ACHN (cell line): ENCODE measurements at regions not wholly inside any gene's neighbourhood (a gene's known extent, or its start where the extent isn't known, plus 50 kb on each side); places are given as distances from the start of the nearest gene placed in this dataset.

Experiments used
- DNase-seq: peaks from one replicate; pipeline ENCODE4 v3.0.0-alpha.2; 2015
- in situ Hi-C: cut with HindIII; loops from 2 replicates; pipeline ENCODE4 v1.10.0; 2017; ENCODE audit warnings: low sequenced_read_pairs, low pct_ligation_motif_present, low pct_unique_long_range_greater_than_20kb

DNA sequence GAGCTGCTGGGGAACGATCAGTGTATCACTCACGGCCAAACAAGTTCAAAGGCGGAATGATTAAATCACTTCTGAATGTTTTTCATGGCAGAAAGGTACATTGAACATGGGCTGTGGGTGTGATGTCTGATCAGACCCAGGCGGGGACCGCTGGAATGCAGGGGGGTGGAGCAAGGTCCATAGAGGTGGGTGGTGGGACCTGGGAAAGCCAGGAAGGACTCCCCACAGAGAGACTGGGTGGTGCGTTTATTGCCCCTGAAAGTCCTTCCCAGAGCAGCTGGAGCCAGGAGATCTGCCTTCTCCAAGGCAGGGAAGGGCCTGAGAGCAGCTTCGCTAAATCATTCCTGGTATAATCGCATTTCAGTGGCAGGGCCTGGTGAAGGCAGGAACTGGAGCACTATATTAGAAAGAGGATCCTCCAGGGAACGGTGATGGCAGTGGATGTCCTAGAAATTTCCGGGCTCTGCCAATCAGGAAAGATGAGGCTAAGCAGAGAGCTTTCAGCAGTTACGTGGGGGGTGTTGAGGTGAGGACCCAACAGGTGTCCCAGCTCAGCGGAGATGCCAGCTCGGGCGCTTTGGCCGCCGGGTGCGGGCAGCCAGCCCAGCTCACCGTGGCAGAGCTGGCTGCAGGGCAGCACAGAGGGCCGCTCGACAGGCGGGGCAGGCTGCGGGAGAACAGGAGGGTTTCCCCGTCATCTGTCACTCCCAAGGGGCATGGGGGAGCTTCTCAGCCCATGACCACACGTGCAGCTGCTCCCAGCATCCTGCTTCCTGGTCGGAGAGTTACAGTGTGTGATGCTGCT lies 271.7 kb downstream of the CTTN start:
- in situ Hi-C loops = no loop called here
- no peak for DNase-seq

DNA sequence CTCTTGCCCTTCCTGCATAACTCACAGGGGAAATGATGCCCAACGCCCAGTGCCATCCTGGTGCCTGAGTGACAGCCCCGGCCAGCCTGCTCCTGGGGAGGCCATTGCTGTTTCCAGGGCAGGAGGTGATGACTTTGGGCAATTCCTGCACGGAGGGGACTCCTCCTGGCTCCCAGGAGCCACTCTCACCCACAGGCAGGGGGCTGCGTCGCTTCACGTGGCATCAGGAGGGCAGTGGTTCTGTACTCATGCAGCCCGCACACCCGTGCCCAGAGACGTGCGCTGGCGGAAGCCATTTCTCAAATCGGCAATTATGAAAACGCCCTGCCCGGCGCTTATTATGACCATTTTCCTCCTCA lies 272.3 kb downstream of the CTTN start:
- in situ Hi-C loops = no loop called here
- DNase-seq = no peak

DNA sequence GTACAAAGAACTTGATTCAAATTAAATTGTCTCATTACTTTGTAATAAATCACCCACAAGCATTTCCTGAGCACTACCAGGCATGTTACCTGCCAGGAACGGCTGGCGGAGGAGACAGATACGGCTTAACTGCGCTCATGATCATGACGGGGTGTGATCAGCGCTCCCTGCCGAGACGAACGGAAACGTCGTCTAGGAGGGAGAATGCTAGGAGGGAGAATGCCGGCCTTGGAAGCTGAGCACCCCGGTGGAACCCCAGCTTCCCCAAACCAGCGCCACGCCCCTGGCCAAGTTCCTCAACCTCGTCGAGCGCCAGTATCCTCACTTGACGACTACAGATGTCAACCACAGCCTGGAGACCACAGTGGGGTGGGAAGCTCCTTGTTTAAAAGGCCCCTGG lies 272.8 kb downstream of the CTTN start:
- in situ Hi-C loops = no loop called here
- DNase-seq = no peak

DNA sequence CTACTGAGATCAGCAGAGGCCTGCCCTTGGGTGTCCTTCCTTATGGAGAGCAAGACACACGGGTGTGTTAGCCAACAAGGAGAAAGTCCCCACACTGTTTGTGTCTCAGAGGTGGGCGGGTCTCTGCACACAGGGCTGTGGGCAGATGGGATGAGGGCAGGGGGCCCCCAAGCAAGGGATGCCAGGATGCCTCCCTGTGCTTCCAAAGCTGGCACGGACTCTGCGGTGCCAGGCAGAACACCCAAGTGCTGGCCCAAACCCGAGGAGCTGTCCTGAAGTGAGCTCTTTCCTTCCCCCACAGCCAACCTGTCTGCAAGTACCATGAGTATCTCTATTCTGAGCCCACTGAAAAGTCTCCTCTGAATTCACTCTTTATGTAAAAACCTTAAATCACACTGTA lies 273.3 kb downstream of the CTTN start:
- no peak for DNase-seq

DNA sequence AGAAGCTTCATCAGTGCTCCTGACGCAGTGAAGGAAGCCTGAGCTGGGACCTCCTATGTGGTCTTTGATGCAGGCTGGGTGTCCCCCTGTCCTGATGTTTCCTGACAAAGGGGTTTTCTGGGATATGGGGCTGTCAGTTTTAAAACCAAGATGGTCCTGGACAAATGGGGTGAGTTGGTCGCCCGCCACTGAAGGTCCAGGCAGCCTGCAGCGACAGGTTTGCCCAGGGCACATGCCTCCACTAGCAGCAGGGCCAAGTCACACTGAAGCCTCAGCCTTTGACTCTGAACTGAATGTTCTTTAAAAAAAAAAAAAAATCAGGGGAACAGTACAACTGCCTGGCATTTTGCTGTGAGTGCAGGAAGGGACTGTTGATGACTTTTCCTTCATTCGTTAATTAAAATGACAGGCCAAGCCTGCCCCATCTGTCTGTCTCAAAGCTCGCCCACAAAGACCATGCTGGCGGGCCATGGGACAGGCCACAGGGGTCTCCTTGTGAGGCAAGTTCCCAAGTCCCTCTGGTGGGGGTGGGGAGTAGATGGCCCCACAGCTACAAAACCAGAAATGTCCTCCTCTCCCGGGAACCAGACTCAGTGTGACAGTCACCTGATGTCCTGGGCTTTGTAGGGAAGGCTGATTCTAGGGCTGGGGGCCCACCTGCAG lies 274.8 kb downstream of the CTTN start:
- in situ Hi-C loops = no loop called here
- DNase-seq = no peak

More for the DNA sequence above, 273.3 kb downstream of the CTTN start:
- in situ Hi-C loops = no loop called here

DNA sequence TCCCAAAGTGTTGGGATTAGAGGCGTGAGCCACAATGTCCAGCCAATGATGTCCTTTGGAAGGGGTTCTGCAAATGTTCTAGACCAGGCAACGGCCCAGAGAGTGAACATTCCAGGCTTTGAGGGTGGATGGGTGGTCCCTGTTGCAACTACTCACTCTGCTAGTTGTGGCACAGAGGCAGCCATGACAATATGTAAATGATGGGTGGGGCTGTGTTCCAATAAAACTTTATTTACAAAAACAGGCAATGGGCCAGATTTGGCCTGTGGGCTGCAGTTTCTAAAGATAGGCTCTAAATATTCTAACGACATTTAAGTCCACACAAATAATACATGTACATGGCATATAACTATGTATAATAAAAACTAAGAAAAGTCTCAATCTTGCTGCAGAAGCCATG lies 276.3 kb downstream of the CTTN start:
- in situ Hi-C loops = no loop called here
- DNase-seq = no peak

DNA sequence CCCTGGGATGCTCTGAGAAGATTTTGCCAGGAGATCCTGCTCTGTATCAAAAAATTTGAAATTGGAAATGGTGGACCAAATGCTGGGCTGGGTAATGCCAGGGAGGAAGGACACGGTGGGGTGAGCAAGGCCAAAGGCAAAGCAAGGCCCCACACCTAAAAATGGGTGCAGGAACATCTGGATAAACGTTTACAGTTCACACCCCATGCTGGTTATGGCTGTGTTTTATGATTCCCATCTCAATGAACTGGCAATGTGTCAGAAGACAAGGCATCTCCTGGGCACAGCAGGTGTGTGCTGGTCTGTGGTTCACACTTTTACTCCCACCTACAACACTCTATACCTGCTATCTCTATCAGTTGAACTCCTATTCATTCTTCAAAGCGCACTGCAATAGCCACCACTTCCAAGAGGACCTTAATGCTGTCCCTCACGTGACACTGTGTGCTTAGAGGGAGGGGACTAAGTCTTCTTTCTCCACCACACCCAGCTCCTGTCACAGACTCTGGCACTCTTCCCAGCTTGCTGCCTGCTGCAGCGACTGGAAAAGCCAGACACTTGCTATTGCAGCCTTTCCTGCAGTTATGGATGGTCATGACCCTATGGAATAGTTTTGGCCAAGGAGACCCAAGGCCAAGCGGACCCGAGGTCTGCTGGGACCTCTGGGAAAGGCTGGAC lies 277.5 kb downstream of the CTTN start:
- in situ Hi-C loops = no loop called here
- DNase-seq = no peak

DNA sequence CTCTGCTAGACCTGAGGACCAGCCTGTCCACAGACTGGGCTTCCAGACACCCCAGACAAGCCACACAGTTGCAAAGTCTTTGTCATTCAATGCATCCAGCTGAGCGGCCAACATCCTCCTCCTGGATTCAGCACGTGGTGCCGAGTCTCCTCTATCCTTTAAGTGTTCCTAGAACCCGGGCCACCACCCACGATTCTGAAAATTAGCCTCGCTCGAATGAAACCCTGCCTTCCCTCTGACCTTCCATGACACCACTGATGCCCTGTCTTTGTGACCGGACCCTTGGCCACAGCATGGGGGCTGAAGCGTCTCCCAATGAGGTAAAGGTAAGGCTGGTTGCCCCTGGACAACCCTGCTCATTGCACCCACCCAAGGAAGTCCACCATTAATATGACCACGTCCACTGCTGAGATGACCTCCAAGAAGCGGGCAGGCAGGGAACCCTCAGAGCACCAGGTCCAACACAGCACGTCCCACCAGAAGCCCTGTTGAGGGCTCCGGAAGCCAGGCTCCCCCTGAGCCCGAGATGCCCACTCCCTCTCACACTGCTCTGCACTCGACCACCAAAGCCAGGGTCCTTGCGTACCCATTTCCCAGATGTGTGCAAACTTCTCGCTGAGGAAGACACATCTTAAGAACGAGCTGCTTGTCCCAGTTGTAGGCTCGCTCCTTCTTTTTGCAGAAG lies 279.0 kb downstream of the CTTN start:
- in situ Hi-C loops = no loop called here
- no peak for DNase-seq

DNA sequence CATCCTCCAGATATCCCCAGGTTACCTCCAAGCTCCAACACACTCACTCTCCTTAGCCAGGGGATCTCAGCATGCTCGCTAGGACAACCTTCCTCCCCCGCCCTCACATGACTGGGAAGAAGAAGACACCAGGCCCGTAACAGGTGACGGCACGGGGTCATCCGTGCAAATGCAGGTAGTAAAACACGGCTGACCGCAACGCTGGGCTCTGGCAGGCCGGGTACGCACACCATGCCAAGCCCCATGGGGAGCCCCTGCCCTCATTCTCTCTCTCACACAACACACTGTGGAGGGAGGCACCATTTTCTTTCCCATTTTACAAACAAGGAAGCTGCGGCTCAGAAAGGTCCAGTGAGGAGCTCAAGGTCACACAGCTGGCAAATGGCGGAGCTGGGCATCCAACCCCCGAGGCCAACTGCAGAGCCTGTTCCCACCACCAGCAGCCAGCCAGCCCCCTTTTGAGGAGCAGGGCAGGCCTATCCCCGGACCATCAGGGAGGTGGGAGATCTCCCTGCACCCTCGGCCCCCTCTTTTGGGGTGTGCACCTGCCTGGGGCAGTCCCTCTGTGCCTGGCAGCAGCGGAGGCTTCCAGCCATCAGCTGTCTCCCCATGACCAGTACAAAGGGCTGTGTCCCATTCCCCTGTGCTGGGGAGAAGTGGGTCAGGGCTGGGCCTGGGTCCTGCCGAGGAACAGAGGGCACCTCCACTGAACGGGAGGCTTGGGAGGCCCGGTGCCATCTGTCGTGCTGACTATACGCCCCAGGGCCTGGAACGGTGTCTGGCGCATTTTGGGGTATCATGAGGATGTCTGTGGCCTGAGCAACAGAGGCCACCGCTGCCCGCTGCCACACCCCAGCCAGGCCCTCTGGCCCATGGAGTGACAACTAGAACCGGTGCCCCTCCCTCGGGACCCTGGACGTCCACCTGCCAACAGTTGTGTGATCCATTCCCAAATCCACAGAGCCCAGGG lies 280.9 kb downstream of the CTTN start:
- DNase-seq = no peak
- in situ Hi-C loops = no loop called here

DNA sequence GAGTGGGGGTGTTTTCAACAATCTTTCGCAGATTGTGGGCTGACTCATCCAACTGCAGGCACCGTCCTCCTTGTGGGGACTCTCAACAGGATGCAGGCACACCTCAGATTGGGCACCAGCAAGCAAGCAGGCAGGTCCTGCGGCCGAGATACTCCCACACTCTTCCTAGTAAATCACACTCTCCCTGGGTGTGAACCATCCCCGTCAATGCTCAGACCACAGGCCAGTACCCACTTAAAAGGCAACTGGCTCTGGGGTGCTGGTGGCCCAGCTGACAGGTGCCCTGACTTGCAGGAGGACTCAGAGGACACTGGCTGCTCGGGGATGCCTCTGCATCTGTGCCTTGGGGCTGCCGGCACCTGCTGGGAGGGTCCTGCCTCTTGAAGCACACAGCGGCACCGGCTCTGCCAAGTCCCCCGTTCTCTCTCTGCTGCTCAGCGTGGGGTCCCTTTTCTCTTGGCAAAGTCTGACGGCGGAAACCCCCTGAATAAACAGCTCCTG lies 282.5 kb downstream of the CTTN start:
- DNase-seq = no peak
- in situ Hi-C loops = no loop called here

DNA sequence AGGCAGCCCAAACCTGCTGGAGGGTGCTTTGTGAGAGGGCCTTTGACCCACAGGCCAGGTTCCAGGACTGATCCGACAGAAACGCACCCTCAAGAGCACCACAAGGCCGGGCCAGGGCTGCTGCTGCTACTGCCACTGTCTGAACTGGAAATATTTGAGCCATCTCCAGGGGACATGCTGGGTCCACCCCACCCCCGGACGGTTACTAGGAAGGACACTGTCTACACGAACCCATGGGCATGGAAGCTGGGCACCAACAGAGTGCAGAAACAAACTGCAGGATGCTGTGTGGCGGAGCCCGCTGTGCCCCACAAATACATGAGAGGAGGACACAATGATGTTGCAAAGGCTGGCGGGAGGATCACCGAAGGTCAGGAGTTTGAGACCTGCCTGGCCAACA lies 283.7 kb downstream of the CTTN start:
- DNase-seq = no peak
- in situ Hi-C loops = no loop called here

DNA sequence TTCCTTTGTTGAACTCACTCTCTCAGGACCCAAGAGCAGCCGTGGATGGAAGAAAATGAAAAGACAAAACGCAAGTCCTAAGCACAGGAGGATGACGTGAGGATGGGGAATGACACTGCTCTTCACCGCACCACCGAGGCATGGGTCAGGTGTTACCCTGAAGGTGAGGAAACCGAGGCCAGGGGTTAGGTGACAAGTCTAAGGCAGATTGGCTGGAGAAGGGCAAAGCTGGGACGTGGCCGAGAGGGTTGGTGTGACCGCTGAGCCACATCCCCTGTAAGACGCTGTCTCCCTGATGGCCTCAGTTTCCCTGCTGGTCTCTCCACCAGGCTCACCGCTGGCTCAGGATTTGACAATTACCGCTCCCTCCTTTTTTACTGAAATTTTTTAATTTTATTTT lies 284.4 kb downstream of the CTTN start:
- in situ Hi-C loops = no loop called here
- DNase-seq = no peak

DNA sequence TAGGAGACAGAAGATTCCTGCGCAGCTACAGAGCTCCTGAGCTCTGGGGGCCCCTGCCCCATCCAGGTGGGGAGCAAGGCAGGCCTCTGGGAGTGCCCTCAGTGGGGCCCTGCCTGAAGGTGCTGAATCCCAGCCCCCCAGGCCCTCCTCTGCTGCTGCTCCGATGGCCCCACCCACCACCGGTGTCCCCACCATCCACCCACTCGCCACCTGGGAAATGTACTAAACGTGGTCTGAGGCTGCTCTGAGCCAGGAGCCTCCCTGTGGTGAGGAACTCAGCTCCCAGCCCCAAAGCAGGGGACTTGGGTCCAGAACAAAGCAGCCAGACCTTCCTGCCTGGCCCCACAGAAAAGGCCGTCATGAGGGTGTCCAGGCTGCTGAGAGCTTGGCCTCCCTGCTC lies 289.4 kb downstream of the CTTN start:
- in situ Hi-C loops = no loop called here
- no peak for DNase-seq

DNA sequence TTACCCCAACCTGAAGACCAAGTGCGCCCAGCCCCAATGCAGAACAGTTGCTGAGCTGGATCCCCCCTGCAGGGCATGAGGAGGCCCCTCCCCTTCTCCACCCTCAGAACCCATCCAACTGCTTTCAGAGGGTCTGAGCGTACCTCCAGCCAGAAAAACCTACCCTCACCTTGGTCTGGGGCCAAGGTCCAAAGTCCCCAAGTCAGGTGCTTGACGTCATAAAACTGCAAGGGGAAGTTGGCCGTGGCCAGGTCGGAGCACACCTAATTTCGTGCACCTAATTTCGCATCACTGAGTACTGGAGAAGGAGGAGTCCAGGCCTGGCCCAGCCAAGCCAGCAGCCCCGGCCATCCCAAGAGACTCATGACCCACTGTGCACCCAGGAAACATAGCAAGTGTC lies 289.8 kb downstream of the CTTN start:
- no peak for DNase-seq
- in situ Hi-C loops = no loop called here

DNA sequence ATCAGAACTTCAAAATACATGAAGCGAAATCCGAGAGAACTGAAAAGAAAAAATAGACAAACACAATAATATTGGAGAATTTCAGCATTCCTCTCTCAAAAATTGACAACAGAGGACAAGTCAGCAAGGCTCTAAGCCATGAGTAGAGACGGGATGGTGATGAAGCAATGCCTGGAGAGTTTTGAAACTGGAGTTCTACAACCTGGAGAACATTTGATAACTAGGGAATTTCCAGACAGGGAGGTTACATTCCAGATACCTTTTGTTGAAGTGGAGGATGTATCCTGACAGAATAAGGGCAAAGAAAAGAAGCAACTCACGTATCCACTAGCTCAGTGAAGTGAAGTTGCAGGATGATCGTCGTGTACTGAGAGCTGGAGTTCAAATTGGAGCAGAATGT lies 291.4 kb downstream of the CTTN start:
- in situ Hi-C loops = no loop called here
- DNase-seq = no peak

DNA sequence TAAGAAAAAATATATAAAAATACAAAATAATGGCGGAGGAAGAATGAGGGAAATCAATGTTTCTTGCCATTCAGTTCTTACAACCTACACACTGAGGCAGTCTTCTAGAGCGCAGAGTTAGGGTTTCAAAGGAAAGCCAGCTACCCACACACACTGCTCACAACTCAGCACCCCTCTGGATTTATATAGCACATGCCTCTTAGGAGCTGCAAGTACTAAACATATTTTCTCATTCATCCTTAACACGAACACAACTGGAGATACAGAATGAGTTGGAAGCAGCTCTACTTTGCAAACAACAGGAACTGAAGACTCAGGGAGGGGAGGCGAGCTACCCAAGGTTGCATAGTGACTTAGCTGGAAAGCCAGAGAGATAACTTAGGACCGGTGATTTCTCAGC lies 293.8 kb downstream of the CTTN start:
- no peak for DNase-seq
- in situ Hi-C loops = no loop called here

DNA sequence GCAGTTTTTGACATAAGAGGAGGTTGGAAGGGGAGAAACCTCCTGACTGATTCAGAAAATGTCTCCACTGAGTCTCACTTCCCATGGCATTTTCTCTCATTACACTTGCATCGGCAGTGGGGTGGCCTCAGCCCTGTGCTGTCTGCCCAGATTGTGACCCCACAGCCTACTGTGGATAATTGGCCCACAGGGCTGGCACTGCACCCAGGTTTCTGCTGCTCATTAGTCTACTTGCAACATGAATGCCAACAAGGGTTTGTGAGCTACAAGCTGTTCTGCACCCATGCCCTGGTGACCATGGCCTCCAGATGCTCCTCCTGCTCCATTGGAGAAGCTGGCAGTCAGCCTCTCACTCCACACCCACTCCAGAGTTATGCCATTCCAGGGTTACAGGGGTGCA lies 296.0 kb downstream of the CTTN start:
- in situ Hi-C loops = no loop called here
- DNase-seq = no peak
